ENCODE measurements at regions not wholly inside any gene's neighbourhood (a gene's known extent, or its start where the extent isn't known, plus 50 kb on each side); places are given as distances from the start of the nearest gene placed in this dataset.

GRCh38 chr2:195596840-195597239, 60.2 kb upstream of the SLC39A10 start:
- TF ChIP-seq DRAP1 (CRISPR knock-in tag; IDR thresholded peaks at IDR 0.05) (no peak), ZKSCAN8 (CRISPR knock-in tag; IDR thresholded peaks at IDR 0.05; ENCODE audit: borderline replicate concordance) (no peak)
